ENCODE measurements at regions not wholly inside any gene's neighbourhood (a gene's known extent, or its start where the extent isn't known, plus 50 kb on each side); places are given as distances from the start of the nearest gene placed in this dataset.

GRCh38 chr13:79267560-79267959 lies 138.5 kb downstream of the RBM26 start:
- Histone ChIP-seq H3K9ac (ENCODE audit: insufficient read length) (no peak overlapping the region), H3K9me3 (ENCODE audit: low read depth, low read length) (no peaks in the 10 kb centered on the region), H3K27ac (no peak overlapping the region), H3K4me3 (no peak overlapping the region), H3K36me3 (ENCODE audit: insufficient read depth, low read length) (no peaks in the 10 kb centered on the region)
- no peak for DNase-seq (ENCODE audit: low read depth, low spot score)
- no peak for TF ChIP-seq EZH2 (IDR thresholded peaks at IDR 0.05)
- TF ChIP-seq POLR2AphosphoS5 (IDR thresholded peaks at IDR 0.05; ENCODE audit: borderline replicate concordance, low read depth, low read length), result no peak
- no peak for TF ChIP-seq FOXP2 (optimal IDR thresholded peaks at IDR 0.05; ENCODE audit: control extremely low read depth, extremely low read length, insufficient read depth)

GRCh38 chr13:79258489-79258888 lies 147.6 kb downstream of the RBM26 start:
- H3K9me3 ChIP-seq (ENCODE audit: low read depth, low read length), result no peaks in the 10 kb centered on the region
- no peak for TF ChIP-seq POLR2AphosphoS5 (IDR thresholded peaks at IDR 0.05; ENCODE audit: borderline replicate concordance, low read depth, low read length)
- TF ChIP-seq EZH2 (IDR thresholded peaks at IDR 0.05), result no peak
- no peak for TF ChIP-seq FOXP2 (optimal IDR thresholded peaks at IDR 0.05; ENCODE audit: control extremely low read depth, extremely low read length, insufficient read depth)
- no peak for DNase-seq (ENCODE audit: low read depth, low spot score)
- no peak overlapping the region for H3K9ac ChIP-seq (ENCODE audit: insufficient read length)
- H3K27ac ChIP-seq, result no peak overlapping the region
- H3K36me3 ChIP-seq (ENCODE audit: insufficient read depth, low read length), result no peaks in the 10 kb centered on the region
- H3K4me3 ChIP-seq, result no peak overlapping the region

GRCh38 chr13:79246578-79246949 lies 159.5 kb downstream of the RBM26 start:
- Histone ChIP-seq H3K9ac (ENCODE audit: insufficient read length) (no peak overlapping the region), H3K9me3 (ENCODE audit: low read depth, low read length) (no peaks in the 10 kb centered on the region), H3K4me3 (no peak overlapping the region), H3K27ac (peak overlapping the region; percentile 50; the same call in 1 of the 2 replicates), H3K36me3 (ENCODE audit: insufficient read depth, low read length) (no peaks in the 10 kb centered on the region)
- no peak for TF ChIP-seq FOXP2 (optimal IDR thresholded peaks at IDR 0.05; ENCODE audit: control extremely low read depth, extremely low read length, insufficient read depth)
- no peak for TF ChIP-seq EZH2 (IDR thresholded peaks at IDR 0.05)
- no peak for TF ChIP-seq POLR2AphosphoS5 (IDR thresholded peaks at IDR 0.05; ENCODE audit: borderline replicate concordance, low read depth, low read length)
- peak; percentile 12 for DNase-seq (ENCODE audit: low read depth, low spot score)

- Histone ChIP-seq H3K9ac (ENCODE audit: insufficient read length) (no peak overlapping the region), H3K27ac (peak overlapping the region; percentile 50; the same call in 1 of the 2 replicates), H3K36me3 (ENCODE audit: insufficient read depth, low read length) (no peaks in the 10 kb centered on the region), H3K9me3 (ENCODE audit: low read depth, low read length) (no peaks in the 10 kb centered on the region), H3K4me3 (no peak overlapping the region)
- TF ChIP-seq EZH2 (IDR thresholded peaks at IDR 0.05), result no peak
- no peak for TF ChIP-seq FOXP2 (optimal IDR thresholded peaks at IDR 0.05; ENCODE audit: control extremely low read depth, extremely low read length, insufficient read depth)
- TF ChIP-seq POLR2AphosphoS5 (IDR thresholded peaks at IDR 0.05; ENCODE audit: borderline replicate concordance, low read depth, low read length), result no peak
- DNase-seq (ENCODE audit: low read depth, low spot score), result no peak
Observed at GRCh38 chr13:79245937-79246577, 160.0 kb downstream of the RBM26 start.

GRCh38 chr13:79241697-79242096 lies 164.4 kb downstream of the RBM26 start:
- no peak overlapping the region for H3K4me3 ChIP-seq
- no peaks in the 10 kb centered on the region for H3K36me3 ChIP-seq (ENCODE audit: insufficient read depth, low read length)
- H3K27ac ChIP-seq, result no peak overlapping the region
- TF ChIP-seq FOXP2 (optimal IDR thresholded peaks at IDR 0.05; ENCODE audit: control extremely low read depth, extremely low read length, insufficient read depth) (no peak), POLR2AphosphoS5 (IDR thresholded peaks at IDR 0.05; ENCODE audit: borderline replicate concordance, low read depth, low read length) (no peak), EZH2 (IDR thresholded peaks at IDR 0.05) (no peak)
- DNase-seq (ENCODE audit: low read depth, low spot score), result no peak
- H3K9me3 ChIP-seq (ENCODE audit: low read depth, low read length), result no peaks in the 10 kb centered on the region
- H3K9ac ChIP-seq (ENCODE audit: insufficient read length), result no peak overlapping the region

GRCh38 chr13:79237981-79238380 lies 168.1 kb downstream of the RBM26 start:
- DNase-seq (ENCODE audit: low read depth, low spot score), result no peak
- Histone ChIP-seq H3K9me3 (ENCODE audit: low read depth, low read length) (no peaks in the 10 kb centered on the region), H3K9ac (ENCODE audit: insufficient read length) (no peak overlapping the region), H3K4me3 (no peak overlapping the region), H3K36me3 (ENCODE audit: insufficient read depth, low read length) (no peaks in the 10 kb centered on the region), H3K27ac (no peak overlapping the region)
- TF ChIP-seq FOXP2 (optimal IDR thresholded peaks at IDR 0.05; ENCODE audit: control extremely low read depth, extremely low read length, insufficient read depth) (no peak), POLR2AphosphoS5 (IDR thresholded peaks at IDR 0.05; ENCODE audit: borderline replicate concordance, low read depth, low read length) (no peak), EZH2 (IDR thresholded peaks at IDR 0.05) (no peak)

GRCh38 chr13:79231887-79232286 lies 174.2 kb downstream of the RBM26 start:
- Histone ChIP-seq H3K9ac (ENCODE audit: insufficient read length) (no peak overlapping the region), H3K4me3 (no peak overlapping the region), H3K36me3 (ENCODE audit: insufficient read depth, low read length) (no peaks in the 10 kb centered on the region), H3K27ac (no peak overlapping the region), H3K9me3 (ENCODE audit: low read depth, low read length) (no peaks in the 10 kb centered on the region)
- no peak for DNase-seq (ENCODE audit: low read depth, low spot score)
- TF ChIP-seq FOXP2 (optimal IDR thresholded peaks at IDR 0.05; ENCODE audit: control extremely low read depth, extremely low read length, insufficient read depth), result no peak
- no peak for TF ChIP-seq EZH2 (IDR thresholded peaks at IDR 0.05)
- TF ChIP-seq POLR2AphosphoS5 (IDR thresholded peaks at IDR 0.05; ENCODE audit: borderline replicate concordance, low read depth, low read length), result no peak

- Histone ChIP-seq H3K36me3 (ENCODE audit: insufficient read depth, low read length) (no peaks in the 10 kb centered on the region), H3K9me3 (ENCODE audit: low read depth, low read length) (no peaks in the 10 kb centered on the region), H3K4me3 (no peak overlapping the region), H3K9ac (ENCODE audit: insufficient read length) (no peak overlapping the region), H3K27ac (no peak overlapping the region)
- TF ChIP-seq FOXP2 (optimal IDR thresholded peaks at IDR 0.05; ENCODE audit: control extremely low read depth, extremely low read length, insufficient read depth), result no peak
- no peak for TF ChIP-seq POLR2AphosphoS5 (IDR thresholded peaks at IDR 0.05; ENCODE audit: borderline replicate concordance, low read depth, low read length)
- no peak for TF ChIP-seq EZH2 (IDR thresholded peaks at IDR 0.05)
- no peak for DNase-seq (ENCODE audit: low read depth, low spot score)
Observed at GRCh38 chr13:79229761-79230160, 176.3 kb downstream of the RBM26 start.

- Histone ChIP-seq H3K36me3 (ENCODE audit: insufficient read depth, low read length) (no peaks in the 10 kb centered on the region), H3K9me3 (ENCODE audit: low read depth, low read length) (no peaks in the 10 kb centered on the region), H3K9ac (ENCODE audit: insufficient read length) (no peak overlapping the region), H3K27ac (no peak overlapping the region), H3K4me3 (no peak overlapping the region)
- TF ChIP-seq EZH2 (IDR thresholded peaks at IDR 0.05) (no peak), POLR2AphosphoS5 (IDR thresholded peaks at IDR 0.05; ENCODE audit: borderline replicate concordance, low read depth, low read length) (no peak), FOXP2 (optimal IDR thresholded peaks at IDR 0.05; ENCODE audit: control extremely low read depth, extremely low read length, insufficient read depth) (no peak)
- DNase-seq (ENCODE audit: low read depth, low spot score), result no peak
Observed at GRCh38 chr13:79228972-79229371, 177.1 kb downstream of the RBM26 start.
